ENCODE measurements at regions not wholly inside any gene's neighbourhood (a gene's known extent, or its start where the extent isn't known, plus 50 kb on each side); places are given as distances from the start of the nearest gene placed in this dataset.

- no peak for TF ChIP-seq ZNF800 (CRISPR knock-in tag; IDR thresholded peaks at IDR 0.05)
Measured at GRCh38 chr11:40010011-40010410, 1449.4 kb downstream of the LRRC4C start (continued).

GRCh38 chr11:39992551-39992950, 1466.9 kb downstream of the LRRC4C start:
- Histone ChIP-seq H3K36me3 (replicated peaks in 1 of 2; ENCODE audit: control insufficient read depth in 1 of 2, insufficient read depth in 2 of 2, low read length in 2 of 2) (no peaks in the 10 kb centered on the region), H3K4me1 (ENCODE audit: insufficient read depth, low read length) (no peaks in the 10 kb centered on the region), H3K27ac (ENCODE audit: extremely low read length, insufficient read depth, low read length) (no peak overlapping the region), H2AFZ (ENCODE audit: low read length) (no peak overlapping the region), H4K20me1 (ENCODE audit: insufficient read depth, low read length) (no peaks in the 10 kb centered on the region), H3K27me3 (ENCODE audit: control insufficient read depth in 1 of 2, insufficient read depth in 2 of 2, low read length in 2 of 2) (no peaks in the 10 kb centered on the region; a peak in 1 of 5 replicates), H3K4me2 (ENCODE audit: low read depth, low read length) (no peak overlapping the region), H3K9ac (ENCODE audit: insufficient read depth, low read depth, low read length) (no peak overlapping the region), H3K4me3 (replicated peaks in 1 of 3; ENCODE audit: insufficient read depth in 1 of 3, low read depth in 2 of 3, low read length in 3 of 3) (no peak overlapping the region), H3K79me2 (ENCODE audit: insufficient read depth, low read length) (no peaks in the 10 kb centered on the region), H3K9me3 (ENCODE audit: low read length) (peaks cover 14% of the 10 kb centered on the region)
- ATAC-seq (no peak), FAIRE-seq (no peak), DNase-seq (ENCODE audit: low spot score) (no peak)
- WGBS (ENCODE audit: low lambda C conversion rate), result 0% methylated on average over 2 of the region's 2 CpGs
- intact Hi-C loops (cut with micrococcal nuclease; ENCODE audit: unreplicated experiment), result no loop called here
- POLR2A ChIA-PET, result no interaction called here
- CTCF ChIA-PET (ENCODE audit: low intra/inter-chr PET ratio, low total read pairs), result no interaction called here
- no TSS peak for BruUV-seq (replicated peaks)
- no peak for TF ChIP-seq ZBTB46 (CRISPR knock-in tag; IDR thresholded peaks at IDR 0.05; ENCODE audit: borderline replicate concordance)
- TF ChIP-seq ZBTB49 (CRISPR knock-in tag; IDR thresholded peaks at IDR 0.05; ENCODE audit: borderline replicate concordance), result no peak
- TF ChIP-seq ZKSCAN5 (CRISPR knock-in tag; IDR thresholded peaks at IDR 0.05), result no peak
- TF ChIP-seq ZBTB38 (CRISPR knock-in tag; IDR thresholded peaks at IDR 0.05), result no peak
- no peak for TF ChIP-seq BHLHE40 (IDR thresholded peaks at IDR 0.05; ENCODE audit: low read length)
- no peak for TF ChIP-seq TBL1XR1 (IDR thresholded peaks at IDR 0.05; ENCODE audit: borderline replicate concordance, low read length, partially characterized antibody)
- in situ Hi-C loops (cut with HindIII; ENCODE audit: extremely low pct_ligation_motif_present, low pct_unique_long_range_greater_than_20kb), result no loop called here
